Skeletal muscle satellite cell (primary cell): ENCODE measurements at regions not wholly inside any gene's neighbourhood (a gene's known extent, or its start where the extent isn't known, plus 50 kb on each side); places are given as distances from the start of the nearest gene placed in this dataset.

Experiments
- H3K27me3 ChIP-seq: 2 replicates; pipeline ENCODE4 v1.7.0; 2013; ENCODE audit warnings: low read length; ENCODE audit not compliant: control insufficient read depth, insufficient read depth
- H3K36me3 ChIP-seq: 2 replicates; pipeline ENCODE4 v1.7.0; 2013; ENCODE audit warnings: mild to moderate bottlenecking, control low read depth, low read length; ENCODE audit not compliant: insufficient read depth
- H3K4me1 ChIP-seq: 2 replicates; pipeline ENCODE4 v1.7.0; 2013; ENCODE audit warnings: low read length; ENCODE audit not compliant: control insufficient read depth, insufficient read depth
- H3K4me2 ChIP-seq: 2 replicates; pipeline ENCODE4 v1.7.0; 2013; ENCODE audit warnings: mild to moderate bottlenecking, low read length
- H3K4me3 ChIP-seq: 2 replicates; pipeline ENCODE4 v1.7.0; 2013; ENCODE audit warnings: low read length
- H3K9ac ChIP-seq: 2 replicates; pipeline ENCODE4 v1.7.0; 2013; ENCODE audit warnings: mild to moderate bottlenecking, low read depth, low read length, moderate library complexity
- H3K9me3 ChIP-seq: replicated peaks from 2 replicates; pipeline ENCODE4 v1.7.0; 2013; ENCODE audit warnings: mild to moderate bottlenecking, control low read depth, low read length

GRCh38 chr6:113142671-113143174, 714.4 kb upstream of the MARCKS start:
- Histone ChIP-seq H3K4me3 (no peak overlapping the region), H3K36me3 (no peaks in the 10 kb centered on the region), H3K4me2 (no peak overlapping the region), H3K9me3 (no peaks in the 10 kb centered on the region), H3K9ac (no peak overlapping the region), H3K4me1 (peaks cover 8% of the 10 kb centered on the region), H3K27me3 (no peaks in the 10 kb centered on the region)

GRCh38 chr6:113143206-113143605, 713.9 kb upstream of the MARCKS start:
- H3K27me3 ChIP-seq, result no peaks in the 10 kb centered on the region
- H3K9ac ChIP-seq, result no peak overlapping the region
- no peak overlapping the region for H3K4me3 ChIP-seq
- H3K9me3 ChIP-seq, result no peaks in the 10 kb centered on the region
- H3K36me3 ChIP-seq, result no peaks in the 10 kb centered on the region
- H3K4me1 ChIP-seq, result peaks cover 13% of the 10 kb centered on the region
- H3K4me2 ChIP-seq, result no peak overlapping the region

- no peak overlapping the region for H3K9ac ChIP-seq
- H3K27me3 ChIP-seq, result no peaks in the 10 kb centered on the region
- peaks cover 20% of the 10 kb centered on the region for H3K4me1 ChIP-seq
- no peaks in the 10 kb centered on the region for H3K36me3 ChIP-seq
- no peaks in the 10 kb centered on the region for H3K9me3 ChIP-seq
- no peak overlapping the region for H3K4me2 ChIP-seq
- no peak overlapping the region for H3K4me3 ChIP-seq
Observed at GRCh38 chr6:113144117-113144516, 713.0 kb upstream of the MARCKS start.

- Histone ChIP-seq H3K36me3 (no peaks in the 10 kb centered on the region), H3K4me1 (peaks cover 25% of the 10 kb centered on the region), H3K4me2 (no peak overlapping the region), H3K9ac (no peak overlapping the region), H3K4me3 (no peak overlapping the region), H3K27me3 (no peaks in the 10 kb centered on the region), H3K9me3 (no peaks in the 10 kb centered on the region)
Observed at GRCh38 chr6:113146878-113147277, 710.3 kb upstream of the MARCKS start.

GRCh38 chr6:113147544-113147943, 709.6 kb upstream of the MARCKS start:
- Histone ChIP-seq H3K9me3 (no peaks in the 10 kb centered on the region), H3K27me3 (no peaks in the 10 kb centered on the region), H3K9ac (no peak overlapping the region), H3K4me2 (no peak overlapping the region), H3K4me1 (peaks cover 25% of the 10 kb centered on the region), H3K4me3 (no peak overlapping the region), H3K36me3 (no peaks in the 10 kb centered on the region)

- Histone ChIP-seq H3K4me2 (no peak overlapping the region), H3K27me3 (no peaks in the 10 kb centered on the region), H3K4me1 (peaks cover 25% of the 10 kb centered on the region), H3K36me3 (no peaks in the 10 kb centered on the region), H3K9ac (no peak overlapping the region), H3K4me3 (no peak overlapping the region), H3K9me3 (no peaks in the 10 kb centered on the region)
Observed at GRCh38 chr6:113148566-113148965, 708.6 kb upstream of the MARCKS start.

GRCh38 chr6:113149511-113149910, 707.6 kb upstream of the MARCKS start:
- no peaks in the 10 kb centered on the region for H3K9me3 ChIP-seq
- no peak overlapping the region for H3K9ac ChIP-seq
- no peak overlapping the region for H3K4me3 ChIP-seq
- no peaks in the 10 kb centered on the region for H3K36me3 ChIP-seq
- no peak overlapping the region for H3K4me2 ChIP-seq
- H3K4me1 ChIP-seq, result peaks cover 25% of the 10 kb centered on the region
- no peaks in the 10 kb centered on the region for H3K27me3 ChIP-seq

- Histone ChIP-seq H3K9ac (no peak overlapping the region), H3K4me1 (no peaks in the 10 kb centered on the region), H3K4me3 (no peak overlapping the region), H3K36me3 (no peaks in the 10 kb centered on the region), H3K4me2 (no peak overlapping the region), H3K27me3 (no peaks in the 10 kb centered on the region), H3K9me3 (no peaks in the 10 kb centered on the region)
Observed at GRCh38 chr6:113160306-113161017, 696.7 kb upstream of the MARCKS start.

- H3K36me3 ChIP-seq, result no peaks in the 10 kb centered on the region
- H3K9me3 ChIP-seq, result no peaks in the 10 kb centered on the region
- H3K4me2 ChIP-seq, result no peak overlapping the region
- no peaks in the 10 kb centered on the region for H3K27me3 ChIP-seq
- no peak overlapping the region for H3K4me3 ChIP-seq
- H3K9ac ChIP-seq, result no peak overlapping the region
- no peaks in the 10 kb centered on the region for H3K4me1 ChIP-seq
Observed at GRCh38 chr6:113161018-113161315, 696.2 kb upstream of the MARCKS start.

- no peaks in the 10 kb centered on the region for H3K4me1 ChIP-seq
- H3K36me3 ChIP-seq, result no peaks in the 10 kb centered on the region
- H3K9ac ChIP-seq, result no peak overlapping the region
- no peak overlapping the region for H3K4me3 ChIP-seq
- H3K4me2 ChIP-seq, result no peak overlapping the region
- H3K9me3 ChIP-seq, result no peaks in the 10 kb centered on the region
- H3K27me3 ChIP-seq, result no peaks in the 10 kb centered on the region
Observed at GRCh38 chr6:113162739-113163138, 694.4 kb upstream of the MARCKS start.

- H3K9ac ChIP-seq, result no peak overlapping the region
- peaks cover 9% of the 10 kb centered on the region for H3K4me1 ChIP-seq
- no peak overlapping the region for H3K4me2 ChIP-seq
- H3K9me3 ChIP-seq, result no peaks in the 10 kb centered on the region
- no peak overlapping the region for H3K4me3 ChIP-seq
- no peaks in the 10 kb centered on the region for H3K27me3 ChIP-seq
- no peaks in the 10 kb centered on the region for H3K36me3 ChIP-seq
Observed at GRCh38 chr6:113168057-113168456, 689.1 kb upstream of the MARCKS start.

GRCh38 chr6:113169484-113169883, 687.7 kb upstream of the MARCKS start:
- H3K27me3 ChIP-seq, result no peaks in the 10 kb centered on the region
- H3K9ac ChIP-seq, result no peak overlapping the region
- no peaks in the 10 kb centered on the region for H3K36me3 ChIP-seq
- H3K9me3 ChIP-seq, result no peaks in the 10 kb centered on the region
- H3K4me2 ChIP-seq, result no peak overlapping the region
- H3K4me1 ChIP-seq, result peaks cover 9% of the 10 kb centered on the region
- no peak overlapping the region for H3K4me3 ChIP-seq
